ENCODE measurements at regions not wholly inside any gene's neighbourhood (a gene's known extent, or its start where the extent isn't known, plus 50 kb on each side); places are given as distances from the start of the nearest gene placed in this dataset.

DNA sequence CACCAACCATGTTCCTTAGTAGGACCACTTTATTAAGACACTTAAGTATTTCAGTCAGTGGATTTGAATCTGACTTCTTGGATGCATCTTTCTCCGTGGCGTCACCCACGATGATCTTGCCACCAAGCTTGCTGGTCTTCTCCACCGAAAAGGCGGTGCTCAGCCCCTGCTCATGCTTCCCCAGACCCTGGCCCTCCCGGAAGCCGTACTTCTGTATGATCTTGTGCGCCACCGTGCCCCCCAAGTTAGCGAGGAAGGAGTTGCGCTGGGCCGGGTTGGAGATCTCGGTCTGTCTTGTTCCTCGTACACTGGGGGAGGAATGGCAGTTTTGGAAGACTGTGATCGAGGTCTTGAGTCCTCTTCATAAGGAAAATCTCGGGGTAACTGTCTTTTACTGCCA lies 213.4 kb upstream of the NANOGP8 start:
- H2AFZ ChIP-seq = no peak overlapping the region
- H3K4me2 ChIP-seq = no peak overlapping the region
- no peaks in the 10 kb centered on the region for H3K36me3 ChIP-seq (ENCODE audit: insufficient read depth)
- Mint-ChIP-seq H3K36me3 (ENCODE audit: low read depth) (no peaks in the 10 kb centered on the region), H3K4me3 (no peak overlapping the region), H3K27ac (no peak overlapping the region), H3K9me3 (no peaks in the 10 kb centered on the region), H3K27me3 (ENCODE audit: insufficient read depth, low read depth, poor library complexity) (peaks cover 5% of the 10 kb centered on the region), H3K4me1 (no peaks in the 10 kb centered on the region; the same call in 2 of the 3 replicates)
- no peak overlapping the region for H3K27ac ChIP-seq (ENCODE audit: low read depth)
- no peaks in the 10 kb centered on the region for H4K20me1 ChIP-seq (replicated peaks; ENCODE audit: insufficient read depth)
- H3K79me2 ChIP-seq (replicated peaks; ENCODE audit: insufficient read depth) = no peaks in the 10 kb centered on the region
- ATAC-seq (no peak), DNase-seq (ENCODE audit: low spot score) (no peak)
- no peaks in the 10 kb centered on the region for H3K4me1 ChIP-seq (ENCODE audit: insufficient read depth)
- H3K4me3 ChIP-seq = no peak overlapping the region
- TF ChIP-seq ZNF331 (CRISPR knock-in tag; IDR thresholded peaks at IDR 0.05; ENCODE audit: low read depth) = no peak
- TF ChIP-seq, protein P1, sequence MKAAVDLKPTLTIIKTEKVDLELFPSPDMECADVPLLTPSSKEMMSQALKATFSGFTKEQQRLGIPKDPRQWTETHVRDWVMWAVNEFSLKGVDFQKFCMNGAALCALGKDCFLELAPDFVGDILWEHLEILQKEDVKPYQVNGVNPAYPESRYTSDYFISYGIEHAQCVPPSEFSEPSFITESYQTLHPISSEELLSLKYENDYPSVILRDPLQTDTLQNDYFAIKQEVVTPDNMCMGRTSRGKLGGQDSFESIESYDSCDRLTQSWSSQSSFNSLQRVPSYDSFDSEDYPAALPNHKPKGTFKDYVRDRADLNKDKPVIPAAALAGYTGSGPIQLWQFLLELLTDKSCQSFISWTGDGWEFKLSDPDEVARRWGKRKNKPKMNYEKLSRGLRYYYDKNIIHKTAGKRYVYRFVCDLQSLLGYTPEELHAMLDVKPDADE (IDR thresholded peaks at IDR 0.05) = no peak
- TF ChIP-seq, protein P2, sequence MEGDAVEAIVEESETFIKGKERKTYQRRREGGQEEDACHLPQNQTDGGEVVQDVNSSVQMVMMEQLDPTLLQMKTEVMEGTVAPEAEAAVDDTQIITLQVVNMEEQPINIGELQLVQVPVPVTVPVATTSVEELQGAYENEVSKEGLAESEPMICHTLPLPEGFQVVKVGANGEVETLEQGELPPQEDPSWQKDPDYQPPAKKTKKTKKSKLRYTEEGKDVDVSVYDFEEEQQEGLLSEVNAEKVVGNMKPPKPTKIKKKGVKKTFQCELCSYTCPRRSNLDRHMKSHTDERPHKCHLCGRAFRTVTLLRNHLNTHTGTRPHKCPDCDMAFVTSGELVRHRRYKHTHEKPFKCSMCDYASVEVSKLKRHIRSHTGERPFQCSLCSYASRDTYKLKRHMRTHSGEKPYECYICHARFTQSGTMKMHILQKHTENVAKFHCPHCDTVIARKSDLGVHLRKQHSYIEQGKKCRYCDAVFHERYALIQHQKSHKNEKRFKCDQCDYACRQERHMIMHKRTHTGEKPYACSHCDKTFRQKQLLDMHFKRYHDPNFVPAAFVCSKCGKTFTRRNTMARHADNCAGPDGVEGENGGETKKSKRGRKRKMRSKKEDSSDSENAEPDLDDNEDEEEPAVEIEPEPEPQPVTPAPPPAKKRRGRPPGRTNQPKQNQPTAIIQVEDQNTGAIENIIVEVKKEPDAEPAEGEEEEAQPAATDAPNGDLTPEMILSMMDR (conservative IDR thresholded peaks at IDR 0.05; ENCODE audit: low read depth in 2 of 2) = no peak
- no peak for TF ChIP-seq EZH2phosphoT487 (IDR thresholded peaks at IDR 0.05; ENCODE audit: unreplicated experiment)
- no peak for TF ChIP-seq NANOG (IDR thresholded peaks at IDR 0.05; ENCODE audit: borderline replicate concordance)
- TF ChIP-seq ZNF114 (CRISPR knock-in tag; IDR thresholded peaks at IDR 0.05) = no peak
- TF ChIP-seq, protein P3, sequence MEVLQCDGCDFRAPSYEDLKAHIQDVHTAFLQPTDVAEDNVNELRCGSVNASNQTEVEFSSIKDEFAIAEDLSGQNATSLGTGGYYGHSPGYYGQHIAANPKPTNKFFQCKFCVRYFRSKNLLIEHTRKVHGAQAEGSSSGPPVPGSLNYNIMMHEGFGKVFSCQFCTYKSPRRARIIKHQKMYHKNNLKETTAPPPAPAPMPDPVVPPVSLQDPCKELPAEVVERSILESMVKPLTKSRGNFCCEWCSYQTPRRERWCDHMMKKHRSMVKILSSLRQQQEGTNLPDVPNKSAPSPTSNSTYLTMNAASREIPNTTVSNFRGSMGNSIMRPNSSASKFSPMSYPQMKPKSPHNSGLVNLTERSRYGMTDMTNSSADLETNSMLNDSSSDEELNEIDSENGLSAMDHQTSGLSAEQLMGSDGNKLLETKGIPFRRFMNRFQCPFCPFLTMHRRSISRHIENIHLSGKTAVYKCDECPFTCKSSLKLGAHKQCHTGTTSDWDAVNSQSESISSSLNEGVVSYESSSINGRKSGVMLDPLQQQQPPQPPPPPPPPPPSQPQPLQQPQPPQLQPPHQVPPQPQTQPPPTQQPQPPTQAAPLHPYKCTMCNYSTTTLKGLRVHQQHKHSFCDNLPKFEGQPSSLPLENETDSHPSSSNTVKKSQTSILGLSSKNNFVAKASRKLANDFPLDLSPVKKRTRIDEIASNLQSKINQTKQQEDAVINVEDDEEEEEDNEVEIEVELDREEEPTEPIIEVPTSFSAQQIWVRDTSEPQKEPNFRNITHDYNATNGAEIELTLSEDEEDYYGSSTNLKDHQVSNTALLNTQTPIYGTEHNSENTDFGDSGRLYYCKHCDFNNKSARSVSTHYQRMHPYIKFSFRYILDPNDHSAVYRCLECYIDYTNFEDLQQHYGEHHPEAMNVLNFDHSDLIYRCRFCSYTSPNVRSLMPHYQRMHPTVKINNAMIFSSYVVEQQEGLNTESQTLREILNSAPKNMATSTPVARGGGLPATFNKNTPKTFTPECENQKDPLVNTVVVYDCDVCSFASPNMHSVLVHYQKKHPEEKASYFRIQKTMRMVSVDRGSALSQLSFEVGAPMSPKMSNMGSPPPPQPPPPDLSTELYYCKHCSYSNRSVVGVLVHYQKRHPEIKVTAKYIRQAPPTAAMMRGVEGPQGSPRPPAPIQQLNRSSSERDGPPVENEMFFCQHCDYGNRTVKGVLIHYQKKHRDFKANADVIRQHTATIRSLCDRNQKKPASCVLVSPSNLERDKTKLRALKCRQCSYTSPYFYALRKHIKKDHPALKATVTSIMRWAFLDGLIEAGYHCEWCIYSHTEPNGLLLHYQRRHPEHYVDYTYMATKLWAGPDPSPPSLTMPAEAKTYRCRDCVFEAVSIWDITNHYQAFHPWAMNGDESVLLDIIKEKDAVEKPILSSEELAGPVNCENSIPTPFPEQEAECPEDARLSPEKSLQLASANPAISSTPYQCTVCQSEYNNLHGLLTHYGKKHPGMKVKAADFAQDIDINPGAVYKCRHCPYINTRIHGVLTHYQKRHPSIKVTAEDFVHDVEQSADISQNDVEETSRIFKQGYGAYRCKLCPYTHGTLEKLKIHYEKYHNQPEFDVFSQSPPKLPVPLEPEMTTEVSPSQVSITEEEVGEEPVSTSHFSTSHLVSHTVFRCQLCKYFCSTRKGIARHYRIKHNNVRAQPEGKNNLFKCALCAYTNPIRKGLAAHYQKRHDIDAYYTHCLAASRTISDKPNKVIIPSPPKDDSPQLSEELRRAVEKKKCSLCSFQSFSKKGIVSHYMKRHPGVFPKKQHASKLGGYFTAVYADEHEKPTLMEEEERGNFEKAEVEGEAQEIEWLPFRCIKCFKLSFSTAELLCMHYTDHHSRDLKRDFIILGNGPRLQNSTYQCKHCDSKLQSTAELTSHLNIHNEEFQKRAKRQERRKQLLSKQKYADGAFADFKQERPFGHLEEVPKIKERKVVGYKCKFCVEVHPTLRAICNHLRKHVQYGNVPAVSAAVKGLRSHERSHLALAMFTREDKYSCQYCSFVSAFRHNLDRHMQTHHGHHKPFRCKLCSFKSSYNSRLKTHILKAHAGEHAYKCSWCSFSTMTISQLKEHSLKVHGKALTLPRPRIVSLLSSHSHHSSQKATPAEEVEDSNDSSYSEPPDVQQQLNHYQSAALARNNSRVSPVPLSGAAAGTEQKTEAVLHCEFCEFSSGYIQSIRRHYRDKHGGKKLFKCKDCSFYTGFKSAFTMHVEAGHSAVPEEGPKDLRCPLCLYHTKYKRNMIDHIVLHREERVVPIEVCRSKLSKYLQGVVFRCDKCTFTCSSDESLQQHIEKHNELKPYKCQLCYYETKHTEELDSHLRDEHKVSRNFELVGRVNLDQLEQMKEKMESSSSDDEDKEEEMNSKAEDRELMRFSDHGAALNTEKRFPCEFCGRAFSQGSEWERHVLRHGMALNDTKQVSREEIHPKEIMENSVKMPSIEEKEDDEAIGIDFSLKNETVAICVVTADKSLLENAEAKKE (CRISPR knock-in tag; IDR thresholded peaks at IDR 0.05) = no peak
- H3K9me2 ChIP-seq (ENCODE audit: insufficient read depth) = no peaks in the 10 kb centered on the region
- no peaks in the 10 kb centered on the region for H3K27me3 ChIP-seq (ENCODE audit: insufficient read depth)
- H3F3A ChIP-seq (replicated peaks; ENCODE audit: low read depth) = no peaks in the 10 kb centered on the region
